ENCODE measurements at regions not wholly inside any gene's neighbourhood (a gene's known extent, or its start where the extent isn't known, plus 50 kb on each side); places are given as distances from the start of the nearest gene placed in this dataset.

DNA sequence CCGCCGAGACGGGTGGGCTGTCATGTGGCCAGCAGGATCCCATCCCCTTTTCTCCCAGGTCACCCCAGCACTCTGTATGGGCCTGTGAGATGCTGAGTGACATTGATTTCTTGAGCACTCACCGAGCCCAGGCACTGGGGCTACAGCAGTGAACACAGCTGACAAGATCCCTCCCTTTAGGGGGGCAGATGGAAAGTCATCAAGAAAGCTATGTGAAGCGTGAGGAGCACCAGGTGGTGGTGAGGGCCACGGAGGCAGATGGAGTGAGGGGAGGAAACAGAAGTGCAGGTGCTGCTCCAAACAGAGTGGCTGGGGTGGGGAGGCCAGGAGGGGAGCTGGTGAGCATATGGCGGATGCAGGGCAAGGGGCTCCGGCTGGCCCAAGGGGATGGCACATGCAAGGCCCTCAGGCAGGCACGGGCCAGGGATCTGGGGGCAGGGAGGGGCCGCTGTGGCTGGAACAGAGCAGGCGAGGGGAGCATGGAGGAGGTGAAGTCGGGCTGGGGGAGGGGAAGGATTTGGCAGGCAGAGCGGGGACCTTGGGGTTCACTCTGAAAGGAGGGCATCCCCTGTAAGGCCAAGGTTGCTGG is 184.0 kb downstream of the BMP7 start:
- no peaks in the 10 kb centered on the region for H3K4me1 ChIP-seq
- 89% methylated on average over 13 of the region's 13 CpGs for WGBS
- TF ChIP-seq, protein P1, sequence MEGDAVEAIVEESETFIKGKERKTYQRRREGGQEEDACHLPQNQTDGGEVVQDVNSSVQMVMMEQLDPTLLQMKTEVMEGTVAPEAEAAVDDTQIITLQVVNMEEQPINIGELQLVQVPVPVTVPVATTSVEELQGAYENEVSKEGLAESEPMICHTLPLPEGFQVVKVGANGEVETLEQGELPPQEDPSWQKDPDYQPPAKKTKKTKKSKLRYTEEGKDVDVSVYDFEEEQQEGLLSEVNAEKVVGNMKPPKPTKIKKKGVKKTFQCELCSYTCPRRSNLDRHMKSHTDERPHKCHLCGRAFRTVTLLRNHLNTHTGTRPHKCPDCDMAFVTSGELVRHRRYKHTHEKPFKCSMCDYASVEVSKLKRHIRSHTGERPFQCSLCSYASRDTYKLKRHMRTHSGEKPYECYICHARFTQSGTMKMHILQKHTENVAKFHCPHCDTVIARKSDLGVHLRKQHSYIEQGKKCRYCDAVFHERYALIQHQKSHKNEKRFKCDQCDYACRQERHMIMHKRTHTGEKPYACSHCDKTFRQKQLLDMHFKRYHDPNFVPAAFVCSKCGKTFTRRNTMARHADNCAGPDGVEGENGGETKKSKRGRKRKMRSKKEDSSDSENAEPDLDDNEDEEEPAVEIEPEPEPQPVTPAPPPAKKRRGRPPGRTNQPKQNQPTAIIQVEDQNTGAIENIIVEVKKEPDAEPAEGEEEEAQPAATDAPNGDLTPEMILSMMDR (IDR thresholded peaks at IDR 0.05), result no peak
- TF ChIP-seq EP300 (IDR thresholded peaks at IDR 0.05) (no peak), POLR2A (IDR thresholded peaks at IDR 0.05) (no peak), POLR2AphosphoS5 (IDR thresholded peaks at IDR 0.05) (no peak)
- H3K36me3 ChIP-seq, result no peaks in the 10 kb centered on the region
- no peak for DNase-seq (ENCODE audit: low spot score in 2 of 2)
- no peak overlapping the region for H3K4me3 ChIP-seq
- peaks cover 5% of the 10 kb centered on the region for H3K9me3 ChIP-seq
- H3K27ac ChIP-seq, result no peak overlapping the region
- peaks cover 7% of the 10 kb centered on the region for H3K27me3 ChIP-seq

DNA sequence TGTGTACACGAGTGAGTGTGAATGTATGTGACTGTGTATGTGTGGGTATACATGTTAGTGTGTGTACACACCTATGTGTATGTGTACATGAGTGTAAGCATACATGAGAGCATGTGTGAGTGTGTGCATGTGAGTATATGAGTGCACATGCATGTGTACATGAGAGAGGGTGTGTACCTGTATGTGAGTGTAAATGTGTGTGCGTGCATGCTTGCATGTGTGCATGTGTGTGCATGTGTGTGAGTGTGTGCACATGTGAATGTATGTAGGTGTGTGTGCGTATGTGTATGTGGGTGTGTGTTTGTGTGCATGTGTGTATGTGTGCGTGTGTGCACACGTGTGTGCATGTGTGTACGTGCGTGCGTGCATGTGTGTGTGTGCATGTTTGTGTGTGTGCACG is 183.4 kb downstream of the BMP7 start:
- peaks cover 9% of the 10 kb centered on the region for H3K27me3 ChIP-seq
- 89% methylated on average over 9 of the region's 9 CpGs for WGBS
- no peaks in the 10 kb centered on the region for H3K36me3 ChIP-seq
- peaks cover 4% of the 10 kb centered on the region for H3K9me3 ChIP-seq
- no peak overlapping the region for H3K27ac ChIP-seq
- no peaks in the 10 kb centered on the region for H3K4me1 ChIP-seq
- TF ChIP-seq POLR2A (IDR thresholded peaks at IDR 0.05) (no peak), POLR2AphosphoS5 (IDR thresholded peaks at IDR 0.05) (no peak), EP300 (IDR thresholded peaks at IDR 0.05) (no peak)
- TF ChIP-seq, protein P1 (IDR thresholded peaks at IDR 0.05), result no peak
- DNase-seq (ENCODE audit: low spot score in 2 of 2), result no peak
- no peak overlapping the region for H3K4me3 ChIP-seq

DNA sequence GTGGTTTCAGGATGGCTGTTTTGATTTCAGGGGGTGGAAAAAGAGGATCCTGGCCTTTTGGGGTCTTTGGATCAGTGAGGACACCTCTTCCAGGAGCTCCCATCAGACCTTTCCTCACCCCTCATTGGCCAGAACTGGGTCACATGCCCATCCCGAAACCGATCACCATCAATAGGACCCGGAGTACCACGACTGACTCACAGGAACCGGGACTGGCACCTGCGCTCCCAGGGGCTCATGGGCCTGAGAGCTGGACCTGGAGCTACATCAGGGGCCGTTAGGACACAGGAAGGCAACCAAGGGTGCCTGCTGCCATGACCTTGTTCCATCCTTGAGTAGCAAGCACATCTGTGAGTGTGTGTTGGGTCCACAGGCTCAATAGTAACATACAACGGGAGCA is 180.4 kb downstream of the BMP7 start:
- TF ChIP-seq, protein P1 (IDR thresholded peaks at IDR 0.05), result no peak
- no peak for TF ChIP-seq EP300 (IDR thresholded peaks at IDR 0.05)
- TF ChIP-seq POLR2AphosphoS5 (IDR thresholded peaks at IDR 0.05), result no peak
- TF ChIP-seq POLR2A (IDR thresholded peaks at IDR 0.05), result no peak
- WGBS, result 100% methylated on average over 2 of the region's 8 CpGs
- Histone ChIP-seq H3K9me3 (no peaks in the 10 kb centered on the region), H3K27ac (no peak overlapping the region), H3K4me3 (no peak overlapping the region), H3K36me3 (no peaks in the 10 kb centered on the region), H3K4me1 (peaks cover 8% of the 10 kb centered on the region), H3K27me3 (peaks cover 9% of the 10 kb centered on the region)
- DNase-seq (ENCODE audit: low spot score in 2 of 2), result no peak

DNA sequence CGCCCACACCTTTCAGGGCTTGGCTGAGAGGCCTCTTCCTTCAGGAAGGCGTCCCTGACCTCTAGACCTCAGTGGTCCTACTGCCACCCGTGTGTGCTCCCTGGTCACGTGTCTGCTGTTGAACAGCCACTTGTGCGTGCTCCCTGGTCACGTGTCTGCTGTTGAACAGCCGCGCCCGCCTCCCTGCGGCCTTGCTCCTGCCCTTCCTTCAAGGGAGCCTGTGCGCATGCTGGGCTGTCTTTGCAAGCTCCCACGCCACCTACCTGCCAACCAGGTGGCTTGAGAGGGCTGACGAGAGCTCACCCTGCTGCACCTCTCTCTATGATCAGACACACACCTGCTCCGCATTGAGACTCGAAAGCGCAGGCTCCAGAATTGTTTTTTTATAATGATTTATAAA is 179.3 kb downstream of the BMP7 start:
- DNase-seq (ENCODE audit: low spot score in 2 of 2), result no peak
- H3K4me3 ChIP-seq, result no peak overlapping the region
- peaks cover 13% of the 10 kb centered on the region for H3K27me3 ChIP-seq
- WGBS, result 62% methylated on average over 15 of the region's 16 CpGs
- no peaks in the 10 kb centered on the region for H3K36me3 ChIP-seq
- no peaks in the 10 kb centered on the region for H3K9me3 ChIP-seq
- no peak overlapping the region for H3K27ac ChIP-seq
- TF ChIP-seq, protein P1 (IDR thresholded peaks at IDR 0.05), result no peak
- TF ChIP-seq POLR2AphosphoS5 (IDR thresholded peaks at IDR 0.05) (no peak), POLR2A (IDR thresholded peaks at IDR 0.05) (no peak), EP300 (IDR thresholded peaks at IDR 0.05) (no peak)
- peaks cover 13% of the 10 kb centered on the region for H3K4me1 ChIP-seq

DNA sequence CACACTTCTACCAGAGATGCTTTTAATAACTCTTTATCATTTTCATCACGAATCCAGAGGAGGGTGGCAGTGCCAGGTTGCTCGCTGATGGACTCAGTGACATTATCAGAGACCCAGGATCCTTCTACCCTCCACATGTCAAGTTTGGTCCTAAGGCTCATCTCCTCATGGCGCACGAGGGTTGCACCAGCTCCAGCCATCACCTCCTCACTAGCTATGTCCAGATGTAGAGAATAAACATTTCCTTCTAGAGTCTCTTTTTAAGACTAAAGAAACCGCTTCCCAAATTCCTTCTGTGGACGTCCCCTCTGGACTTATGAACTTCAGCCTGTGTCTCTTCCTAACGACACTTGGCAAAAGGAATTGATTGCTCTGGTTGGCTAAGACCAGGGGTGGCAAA is 178.7 kb downstream of the BMP7 start:
- TF ChIP-seq, protein P1 (IDR thresholded peaks at IDR 0.05), result no peak
- TF ChIP-seq EP300 (IDR thresholded peaks at IDR 0.05) (no peak), POLR2AphosphoS5 (IDR thresholded peaks at IDR 0.05) (no peak), POLR2A (IDR thresholded peaks at IDR 0.05) (no peak)
- Histone ChIP-seq H3K36me3 (no peaks in the 10 kb centered on the region), H3K9me3 (no peaks in the 10 kb centered on the region), H3K4me3 (no peak overlapping the region), H3K4me1 (peaks cover 17% of the 10 kb centered on the region), H3K27ac (no peak overlapping the region), H3K27me3 (peaks cover 13% of the 10 kb centered on the region)
- DNase-seq (ENCODE audit: low spot score in 2 of 2), result no peak
- 86% methylated on average over 7 of the region's 7 CpGs for WGBS

Measured in suprapubic skin (tissue), 4 donors.